ENCODE measurements at regions not wholly inside any gene's neighbourhood (a gene's known extent, or its start where the extent isn't known, plus 50 kb on each side); places are given as distances from the start of the nearest gene placed in this dataset.

DNA sequence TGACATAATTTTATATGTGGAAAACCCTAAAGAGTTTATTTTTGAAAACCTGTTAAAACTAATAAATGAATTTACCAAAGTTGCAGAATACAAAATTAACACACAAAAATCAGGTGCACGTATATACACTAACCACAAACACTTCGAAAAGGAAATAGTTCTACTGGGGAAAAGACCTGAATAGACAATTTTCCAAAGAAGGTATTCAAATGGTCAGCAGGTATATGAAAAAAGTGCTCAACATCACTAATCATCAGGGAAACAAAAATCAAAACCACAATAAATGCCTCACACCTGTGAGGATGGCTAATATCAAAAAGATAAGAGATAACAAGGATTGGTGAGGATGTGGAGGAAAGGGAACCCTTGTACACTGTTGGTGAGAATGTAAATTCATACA lies 110.6 kb downstream of the PXDC1 start:
- Histone ChIP-seq H3K4me2 (ENCODE audit: control insufficient read depth, insufficient read depth) (no peak overlapping the region), H3K79me2 (ENCODE audit: control insufficient read depth, insufficient read depth, low read length) (no peaks in the 10 kb centered on the region), H3K27me3 (replicated peaks in 1 of 2; ENCODE audit: control insufficient read depth in 2 of 2, insufficient read depth in 2 of 2, low read length in 1 of 2) (peaks cover 2% of the 10 kb centered on the region in 2 experiments; a peak in 2 of 4 replicates), H3K36me3 (ENCODE audit: control insufficient read depth in 2 of 2, insufficient read depth in 2 of 2, low read length in 1 of 2) (no peaks in the 10 kb centered on the region), H4K20me1 (ENCODE audit: control insufficient read depth, insufficient read depth) (no peaks in the 10 kb centered on the region), H3K9ac (ENCODE audit: control insufficient read depth, insufficient read depth, low read length) (no peak overlapping the region), H3K27ac (ENCODE audit: control insufficient read depth, insufficient read depth) (no peak overlapping the region), H3K4me1 (ENCODE audit: control insufficient read depth, insufficient read depth, low read length) (no peaks in the 10 kb centered on the region), H2AFZ (ENCODE audit: control insufficient read depth, low read depth, low read length) (no peak overlapping the region), H3K9me3 (replicated peaks; ENCODE audit: control insufficient read depth, insufficient read depth, low read length) (no peaks in the 10 kb centered on the region), H3K4me3 (no peak overlapping the region)
- intact Hi-C loops (cut with micrococcal nuclease; ENCODE audit: unreplicated experiment): no loop called here
- ChIA-PET RAD21 (ENCODE audit: unreplicated experiment) (no interaction called here), CTCF (no interaction called here), SMC1A (ENCODE audit: uncharacterized antibody, unreplicated experiment) (no interaction called here), POLR2A (no interaction called here)
- no TSS peak for BruUV-seq (replicated peaks)
- FAIRE-seq (no peak), DNase-seq (ENCODE audit: low read depth, low spot score) (no peak), ATAC-seq (no peak)
- in situ Hi-C loops (cut with MboI): no loop called here
- TF ChIP-seq MTA2 (IDR thresholded peaks at IDR 0.05; ENCODE audit: low read depth) (no peak), MYB (IDR thresholded peaks at IDR 0.05; ENCODE audit: borderline replicate concordance, low read depth, low read length) (no peak), CREB1 (IDR thresholded peaks at IDR 0.05; ENCODE audit: low read depth) (no peak), STAT1 (conservative IDR thresholded peaks at IDR 0.05) (no peak), RCOR1 (conservative IDR thresholded peaks at IDR 0.05; ENCODE audit: low read depth, low read length) (no peak)
- TF ChIP-seq, protein P1, sequence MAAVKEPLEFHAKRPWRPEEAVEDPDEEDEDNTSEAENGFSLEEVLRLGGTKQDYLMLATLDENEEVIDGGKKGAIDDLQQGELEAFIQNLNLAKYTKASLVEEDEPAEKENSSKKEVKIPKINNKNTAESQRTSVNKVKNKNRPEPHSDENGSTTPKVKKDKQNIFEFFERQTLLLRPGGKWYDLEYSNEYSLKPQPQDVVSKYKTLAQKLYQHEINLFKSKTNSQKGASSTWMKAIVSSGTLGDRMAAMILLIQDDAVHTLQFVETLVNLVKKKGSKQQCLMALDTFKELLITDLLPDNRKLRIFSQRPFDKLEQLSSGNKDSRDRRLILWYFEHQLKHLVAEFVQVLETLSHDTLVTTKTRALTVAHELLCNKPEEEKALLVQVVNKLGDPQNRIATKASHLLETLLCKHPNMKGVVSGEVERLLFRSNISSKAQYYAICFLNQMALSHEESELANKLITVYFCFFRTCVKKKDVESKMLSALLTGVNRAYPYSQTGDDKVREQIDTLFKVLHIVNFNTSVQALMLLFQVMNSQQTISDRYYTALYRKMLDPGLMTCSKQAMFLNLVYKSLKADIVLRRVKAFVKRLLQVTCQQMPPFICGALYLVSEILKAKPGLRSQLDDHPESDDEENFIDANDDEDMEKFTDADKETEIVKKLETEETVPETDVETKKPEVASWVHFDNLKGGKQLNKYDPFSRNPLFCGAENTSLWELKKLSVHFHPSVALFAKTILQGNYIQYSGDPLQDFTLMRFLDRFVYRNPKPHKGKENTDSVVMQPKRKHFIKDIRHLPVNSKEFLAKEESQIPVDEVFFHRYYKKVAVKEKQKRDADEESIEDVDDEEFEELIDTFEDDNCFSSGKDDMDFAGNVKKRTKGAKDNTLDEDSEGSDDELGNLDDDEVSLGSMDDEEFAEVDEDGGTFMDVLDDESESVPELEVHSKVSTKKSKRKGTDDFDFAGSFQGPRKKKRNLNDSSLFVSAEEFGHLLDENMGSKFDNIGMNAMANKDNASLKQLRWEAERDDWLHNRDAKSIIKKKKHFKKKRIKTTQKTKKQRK (IDR thresholded peaks at IDR 0.05; ENCODE audit: low read depth, low read length): no peak
- 3% methylated on average over 2 of the region's 2 CpGs for WGBS (ENCODE audit: insufficient coverage, insufficient replicate concordance, low lambda C conversion rate, missing lambda C conversion rate)

Data from GM12878 (cell line).